HEK293T (cell line): ENCODE measurements at regions not wholly inside any gene's neighbourhood (a gene's known extent, or its start where the extent isn't known, plus 50 kb on each side); places are given as distances from the start of the nearest gene placed in this dataset.

Experiments used
- CTCF ChIA-PET: fragments of 350-600 bp; formaldehyde crosslinking; extraction: SDS; loops from one replicate; lab custom pipeline; 2021; ENCODE audit warnings: antibody characterized with exemption, inconsistent platforms; lab: Yijun Ruan, JAX
- POLR2A ChIA-PET: fragments of 350-600 bp; formaldehyde crosslinking; extraction: SDS; loops from one replicate; lab custom pipeline; 2020; ENCODE audit warnings: antibody characterized with exemption, inconsistent platforms; lab: Yijun Ruan, JAX
- DNase-seq: peaks from one replicate; pipeline ENCODE4 v3.0.0; 2012; ENCODE audit warnings: mixed read lengths; ENCODE audit errors: extremely low spot score
- ARNT ChIP-seq: fragments of 450-650 bp; IDR thresholded peaks from 2 replicates; pipeline ENCODE4 v1.6.1; 2017; ENCODE audit warnings: mild to moderate bottlenecking
- BHLHE40 ChIP-seq: fragments of 450-650 bp; IDR thresholded peaks from 2 replicates; pipeline ENCODE4 v1.6.1; 2016; ENCODE audit warnings: mild to moderate bottlenecking, moderate library complexity, borderline replicate concordance
- CTBP1 ChIP-seq: fragments of 450-650 bp; IDR thresholded peaks from 2 replicates; pipeline ENCODE4 v1.6.1; 2016; ENCODE audit warnings: borderline replicate concordance
- ELF4 ChIP-seq: fragments of 450-650 bp; IDR thresholded peaks from 2 replicates; pipeline ENCODE4 v1.6.1; 2017; ENCODE audit warnings: antibody characterized with exemption
- FOXA1 ChIP-seq: fragments of 450-650 bp; IDR thresholded peaks from 2 replicates; pipeline ENCODE4 v1.6.1; 2016; ENCODE audit warnings: mild to moderate bottlenecking
- FOXK2 ChIP-seq: fragments of 450-650 bp; IDR thresholded peaks from 2 replicates; pipeline ENCODE4 v1.6.1; 2016; ENCODE audit warnings: mild to moderate bottlenecking
- FOXM1 ChIP-seq: fragments of 450-650 bp; IDR thresholded peaks from 2 replicates; pipeline ENCODE4 v1.6.1; 2017; ENCODE audit warnings: mild to moderate bottlenecking, borderline replicate concordance
- HDGF ChIP-seq: fragments of 450-650 bp; IDR thresholded peaks from 2 replicates; pipeline ENCODE4 v1.6.1; 2017; ENCODE audit warnings: antibody characterized with exemption, borderline replicate concordance
- L3MBTL2 ChIP-seq: fragments of 450-650 bp; conservative IDR thresholded peaks from 2 replicates; pipeline ENCODE4 v1.6.1; 2016; ENCODE audit warnings: mild to moderate bottlenecking
- LEF1 ChIP-seq: fragments of 450-650 bp; IDR thresholded peaks from 2 replicates; pipeline ENCODE4 v1.6.1; 2017; ENCODE audit warnings: mild to moderate bottlenecking, borderline replicate concordance
- NFRKB ChIP-seq: fragments of 450-650 bp; IDR thresholded peaks from 2 replicates; pipeline ENCODE4 v1.6.1; 2016; ENCODE audit warnings: mild to moderate bottlenecking, moderate library complexity
- PKNOX1 ChIP-seq: fragments of 450-650 bp; IDR thresholded peaks from 2 replicates; pipeline ENCODE4 v1.6.1; 2016
- SP1 ChIP-seq: fragments of 450-650 bp; IDR thresholded peaks from 2 replicates; pipeline ENCODE4 v1.6.1; 2017
- SUZ12 ChIP-seq: fragments of 450-650 bp; IDR thresholded peaks from 2 replicates; pipeline ENCODE4 v1.6.1; 2016; ENCODE audit warnings: mild to moderate bottlenecking
- TARDBP ChIP-seq: fragments of 450-650 bp; IDR thresholded peaks from 2 replicates; pipeline ENCODE4 v1.6.1; 2016
- ZNF384 ChIP-seq: fragments of 450-650 bp; IDR thresholded peaks from 2 replicates; pipeline ENCODE4 v1.6.1; 2016

GRCh38 chr13:105543742-105544141 is 991.7 kb downstream of the EFNB2 start:
- TF ChIP-seq ARNT, result no peak
- DNase-seq, result no peak
- POLR2A ChIA-PET, result no interaction called here
- CTCF ChIA-PET, result no interaction called here

GRCh38 chr13:105541565-105541964 is 993.9 kb downstream of the EFNB2 start:
- POLR2A ChIA-PET, result no interaction called here
- CTCF ChIA-PET, result no interaction called here
- no peak for TF ChIP-seq L3MBTL2
- no peak for TF ChIP-seq PKNOX1
- no peak for DNase-seq

GRCh38 chr13:105538346-105538745 is 997.1 kb downstream of the EFNB2 start:
- peak; percentile 2 for DNase-seq
- CTCF ChIA-PET, result no interaction called here

GRCh38 chr13:105537113-105537512 is 998.3 kb downstream of the EFNB2 start:
- no peak for DNase-seq
- TF ChIP-seq SP1 (no peak), ARNT (no peak), FOXA1 (no peak), ELF4 (no peak), PKNOX1 (no peak), FOXK2 (no peak), L3MBTL2 (no peak), BHLHE40 (no peak)
- POLR2A ChIA-PET, result no interaction called here
- CTCF ChIA-PET, result no interaction called here

More at GRCh38 chr13:105538346-105538745, 997.1 kb downstream of the EFNB2 start:
- no peak for TF ChIP-seq HDGF
- no peak for TF ChIP-seq PKNOX1
- TF ChIP-seq FOXM1, result no peak
- no peak for TF ChIP-seq ELF4
- no peak for TF ChIP-seq TARDBP
- no peak for TF ChIP-seq ARNT
- TF ChIP-seq SP1, result no peak
- TF ChIP-seq FOXK2, result no peak
- no peak for TF ChIP-seq CTBP1
- TF ChIP-seq BHLHE40, result no peak
- TF ChIP-seq NFRKB, result no peak
- TF ChIP-seq L3MBTL2, result no peak
- POLR2A ChIA-PET, result interaction anchor here (0.7 kb wide), 1 partner anchor 176 kb away, joined by 3 read pairs; no protein-coding TSS in a partner anchor

GRCh38 chr13:105530468-105530867 is 1005.0 kb downstream of the EFNB2 start:
- DNase-seq, result no peak
- ChIA-PET CTCF (no interaction called here), POLR2A (no interaction called here)
- TF ChIP-seq FOXA1 (no peak), CTBP1 (no peak), NFRKB (no peak), SUZ12 (no peak), SP1 (no peak), ZNF384 (no peak), ELF4 (no peak), FOXK2 (no peak), TARDBP (no peak), FOXM1 (no peak), PKNOX1 (no peak), BHLHE40 (no peak), ARNT (no peak), L3MBTL2 (no peak), HDGF (no peak), LEF1 (no peak)

GRCh38 chr13:105527127-105527526 is 1008.3 kb downstream of the EFNB2 start:
- TF ChIP-seq ELF4 (no peak), NFRKB (no peak), LEF1 (no peak), HDGF (no peak), ARNT (no peak), L3MBTL2 (no peak), TARDBP (no peak), PKNOX1 (no peak), FOXK2 (no peak), FOXM1 (no peak), SP1 (no peak)

More at GRCh38 chr13:105527127-105527526, 1008.3 kb downstream of the EFNB2 start:
- ChIA-PET CTCF (no interaction called here), POLR2A (no interaction called here)
- DNase-seq, result no peak
